Hematopoietic multipotent progenitor cell treated with erythropoietin and hydrocortisone succinate and interleukin-3 and kit ligand, for 6 days (in vitro differentiated cells): ENCODE measurements at regions not wholly inside any gene's neighbourhood (a gene's known extent, or its start where the extent isn't known, plus 50 kb on each side); places are given as distances from the start of the nearest gene placed in this dataset.

Experiments
- DNase-seq: peaks from one replicate; pipeline ENCODE4 v3.0.0-alpha.2; 2015

DNA sequence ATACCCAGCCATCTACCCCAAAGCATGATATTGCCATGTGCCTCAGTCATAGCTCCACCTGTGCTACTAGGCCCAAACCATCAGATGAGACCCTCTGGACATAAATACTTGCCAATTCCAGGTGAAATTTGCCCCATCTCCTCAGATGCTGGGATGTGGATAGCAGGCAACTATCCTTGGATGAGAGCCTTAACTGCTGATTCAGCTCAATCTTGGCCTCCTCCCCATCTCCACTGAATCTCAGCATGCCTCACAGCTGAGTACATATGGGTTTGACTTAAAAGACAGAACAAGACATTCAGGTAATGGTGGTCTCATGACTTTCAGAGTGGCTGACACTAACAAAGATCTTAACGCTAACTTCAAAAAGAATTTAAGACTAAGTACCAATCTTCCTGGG is 50.8 kb upstream of the KLHL13 start:
- no peak for DNase-seq

DNA sequence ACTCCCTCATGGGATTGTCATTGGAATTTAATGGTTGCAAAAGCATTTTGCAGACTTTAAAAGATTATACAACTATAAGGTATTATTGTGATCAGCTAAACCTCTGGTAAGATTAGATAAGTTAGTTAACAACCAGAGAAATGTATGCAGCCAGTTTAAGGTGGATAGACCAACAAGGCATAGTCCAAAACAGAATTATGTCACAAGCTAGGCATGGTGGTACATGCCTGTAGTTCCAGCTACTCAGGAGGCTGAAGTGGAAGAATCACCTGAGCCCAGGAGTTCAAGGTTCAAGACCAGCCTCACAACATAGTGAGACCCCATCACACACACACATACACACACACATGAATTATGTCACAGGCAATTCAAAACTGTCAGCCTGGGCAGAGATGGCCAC is 54.7 kb upstream of the KLHL13 start:
- no peak for DNase-seq

DNA sequence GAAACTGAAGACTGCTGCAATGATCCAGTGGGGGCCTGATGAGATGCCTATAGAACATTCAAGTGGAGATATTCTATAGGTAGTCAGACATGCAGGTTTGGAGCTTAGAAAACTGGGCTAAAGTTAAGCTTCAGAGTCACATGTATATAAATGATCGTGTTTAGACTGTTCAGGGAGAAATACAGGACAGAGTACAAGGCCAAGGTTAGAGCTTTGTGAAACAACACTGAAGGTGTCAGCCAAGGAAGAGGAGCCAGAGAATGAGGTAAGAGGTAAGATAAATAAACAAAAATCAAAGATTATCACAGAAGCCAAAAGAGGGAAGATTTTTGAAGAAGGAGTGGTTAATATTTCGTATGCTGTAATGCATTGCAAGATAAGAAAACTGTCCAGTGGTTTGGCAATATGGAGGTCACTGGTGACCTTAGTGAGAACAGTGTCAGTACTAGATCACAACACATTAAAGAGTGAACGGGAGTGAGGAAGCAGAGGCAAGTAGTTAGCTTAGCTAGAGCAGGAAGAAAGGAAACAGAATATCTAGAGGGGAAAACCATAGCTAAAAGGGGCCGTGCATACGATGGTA is 58.0 kb upstream of the KLHL13 start:
- peak; percentile 6 for DNase-seq

DNA sequence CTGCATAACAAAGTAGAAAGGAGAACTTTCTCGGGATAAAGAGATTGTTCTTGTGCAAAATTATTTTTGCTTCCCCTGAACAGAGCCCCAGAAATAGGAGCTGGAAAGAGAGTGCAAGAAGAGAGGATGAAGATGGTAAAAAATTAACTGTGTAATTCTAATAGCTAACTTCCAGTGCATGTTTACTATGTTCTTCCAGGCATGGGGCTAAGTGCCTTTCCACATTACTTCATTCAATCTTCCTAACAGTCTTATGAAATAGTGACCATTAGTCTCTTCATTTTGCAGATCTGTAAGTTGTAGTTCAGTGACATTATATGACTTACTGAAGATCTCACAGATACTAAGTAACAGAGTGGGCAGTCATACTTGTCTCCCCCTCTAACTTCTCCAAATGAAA is 61.1 kb upstream of the KLHL13 start:
- DNase-seq, result no peak

DNA sequence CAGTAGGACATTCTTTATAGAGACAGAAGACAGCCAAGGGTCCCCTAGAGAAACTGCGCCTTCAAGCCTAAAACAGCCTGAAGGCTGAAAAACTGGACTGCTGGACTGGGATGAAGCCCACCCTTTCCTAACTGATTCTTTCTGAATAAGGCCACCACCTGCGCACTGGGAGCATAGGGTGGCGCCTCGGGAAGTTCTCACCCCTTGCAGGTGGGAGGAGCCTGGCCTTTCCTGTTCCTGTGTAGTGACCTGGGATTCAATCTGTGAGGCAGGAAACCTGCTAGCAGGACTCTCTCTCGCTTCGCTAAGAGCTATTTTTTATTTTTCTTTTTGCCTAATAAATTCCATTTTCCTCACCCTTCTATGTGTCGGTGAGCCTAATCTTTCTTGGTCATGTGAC is 61.8 kb upstream of the KLHL13 start:
- no peak for DNase-seq

DNA sequence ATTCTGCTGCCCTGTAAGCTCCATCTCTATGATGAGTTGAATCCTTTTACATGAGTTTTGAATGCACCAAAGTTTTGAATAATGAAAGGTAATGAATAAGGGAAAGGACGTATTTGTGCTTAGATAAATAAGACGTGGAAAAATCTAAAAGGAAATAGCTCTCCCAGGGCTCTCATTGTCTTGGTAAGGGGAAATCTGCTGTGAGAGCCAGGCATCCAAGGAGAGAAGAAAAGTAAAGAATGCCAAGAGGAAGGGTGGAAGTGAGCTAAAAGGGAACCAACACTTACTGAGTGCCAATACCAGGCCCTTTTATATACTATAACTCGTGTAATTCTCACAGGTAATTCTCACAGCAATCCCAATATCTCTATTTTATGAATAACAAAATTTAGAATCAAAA is 62.6 kb upstream of the KLHL13 start:
- no peak for DNase-seq

DNA sequence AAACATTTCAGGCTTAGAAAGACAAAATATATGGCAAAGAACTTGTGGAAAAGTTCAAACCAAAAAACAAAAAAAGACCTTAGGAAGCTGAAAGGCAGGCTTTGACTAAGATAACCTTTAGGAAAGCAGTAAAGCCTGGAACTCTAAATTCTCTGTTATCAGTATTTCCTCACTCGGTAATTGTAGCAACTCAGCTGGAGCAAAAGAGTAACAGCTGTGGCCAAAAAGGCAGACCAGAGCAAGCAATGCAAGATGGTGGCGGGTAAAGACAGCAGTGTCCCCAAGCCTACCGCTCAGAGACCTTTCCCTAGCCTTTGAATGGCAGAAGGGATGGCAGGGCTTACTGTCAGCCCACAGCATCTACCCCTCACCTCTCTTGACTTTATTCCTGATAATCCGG is 63.1 kb upstream of the KLHL13 start:
- no peak for DNase-seq

DNA sequence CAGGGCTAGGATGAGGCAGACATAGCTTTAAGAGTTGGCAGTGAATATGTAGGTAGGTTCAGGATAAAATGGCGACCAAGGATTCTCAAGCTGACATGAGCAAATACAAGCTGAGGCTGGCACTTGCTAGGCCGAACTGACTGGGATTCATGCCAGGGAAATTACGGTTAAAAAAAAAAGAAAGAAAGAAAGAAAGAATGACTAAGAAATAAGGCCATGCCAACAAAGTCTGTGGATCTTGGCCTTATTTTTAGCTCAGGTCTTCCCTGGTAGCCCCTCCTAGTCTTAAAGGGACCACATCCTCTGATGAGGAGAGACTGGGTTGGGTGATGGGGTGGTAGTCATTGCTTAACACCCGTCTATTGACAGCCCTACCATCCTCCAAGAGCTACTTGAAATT is 64.4 kb upstream of the KLHL13 start:
- no peak for DNase-seq

DNA sequence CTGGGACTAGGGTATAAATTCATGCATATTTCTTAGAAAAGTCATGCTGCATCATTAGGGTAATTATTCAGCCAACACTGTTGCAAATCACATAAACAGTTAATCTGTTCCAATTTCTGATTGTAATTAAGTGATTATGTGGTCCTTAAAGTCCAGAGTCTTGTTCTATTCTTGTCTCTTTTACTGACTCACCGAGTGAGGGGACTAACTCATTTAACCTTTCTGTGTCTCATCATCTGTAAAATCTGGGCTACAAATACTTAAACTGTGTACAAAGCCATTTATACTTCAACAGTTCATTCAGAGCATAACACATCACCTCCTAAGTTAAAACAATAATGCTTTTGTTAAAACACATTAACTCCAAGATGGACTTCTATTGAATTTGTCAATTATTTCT is 65.4 kb upstream of the KLHL13 start:
- DNase-seq, result no peak

DNA sequence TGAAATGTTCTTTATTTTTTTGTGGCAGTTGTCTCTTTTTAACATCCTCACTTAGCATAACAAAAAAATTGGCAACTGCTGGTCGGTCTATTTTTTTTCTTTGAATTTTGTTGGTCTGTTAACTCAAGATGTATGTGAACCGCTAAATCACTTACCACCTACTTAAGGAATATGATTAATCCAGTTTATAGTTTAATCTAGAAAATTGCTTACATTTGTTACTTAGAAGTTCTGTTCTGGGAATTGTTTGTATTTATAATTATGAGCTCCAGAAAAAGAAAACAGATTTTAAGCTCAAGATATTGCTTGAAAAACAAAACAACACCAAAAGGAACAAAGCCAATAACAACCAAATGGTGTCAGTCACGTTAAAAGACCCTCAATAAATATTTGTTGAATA is 66.1 kb upstream of the KLHL13 start:
- DNase-seq, result no peak

DNA sequence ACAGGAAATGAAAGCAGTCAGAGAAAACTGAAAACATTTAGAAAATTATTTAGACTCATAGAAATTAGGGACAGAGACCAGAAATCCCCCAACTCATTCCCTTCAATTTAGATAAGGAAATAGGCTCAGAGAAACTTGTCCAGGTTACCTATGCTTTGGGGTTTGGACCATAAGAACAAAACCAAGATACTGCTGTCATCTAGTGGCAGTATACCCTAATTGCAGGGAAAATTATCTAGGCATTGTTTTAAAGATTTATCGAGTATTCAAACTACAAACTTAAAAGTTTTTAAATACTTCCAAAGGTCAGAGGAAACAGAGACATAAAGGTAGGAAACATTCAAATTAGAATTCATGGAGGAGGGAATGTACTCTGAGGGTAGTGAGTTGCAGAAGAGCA is 67.0 kb upstream of the KLHL13 start:
- DNase-seq, result no peak

DNA sequence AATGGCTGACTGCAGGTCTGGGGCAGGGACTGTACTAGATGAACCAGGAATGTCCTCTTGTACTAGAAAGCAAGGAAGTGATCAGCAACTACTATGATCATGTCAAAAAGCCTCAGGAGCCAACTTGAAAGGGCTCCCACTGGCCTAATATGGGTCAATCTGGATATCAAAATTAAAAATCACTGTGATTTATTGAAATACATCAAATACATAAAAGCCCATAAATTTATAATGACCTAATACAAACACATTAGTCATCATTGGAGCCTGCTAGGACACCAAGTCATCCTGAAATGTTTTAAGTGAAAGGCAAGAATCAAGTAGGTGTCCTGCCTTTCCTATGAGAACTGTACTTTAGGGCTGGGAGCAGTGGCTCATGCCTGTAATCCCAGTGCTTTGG is 70.5 kb upstream of the KLHL13 start:
- DNase-seq, result no peak

DNA sequence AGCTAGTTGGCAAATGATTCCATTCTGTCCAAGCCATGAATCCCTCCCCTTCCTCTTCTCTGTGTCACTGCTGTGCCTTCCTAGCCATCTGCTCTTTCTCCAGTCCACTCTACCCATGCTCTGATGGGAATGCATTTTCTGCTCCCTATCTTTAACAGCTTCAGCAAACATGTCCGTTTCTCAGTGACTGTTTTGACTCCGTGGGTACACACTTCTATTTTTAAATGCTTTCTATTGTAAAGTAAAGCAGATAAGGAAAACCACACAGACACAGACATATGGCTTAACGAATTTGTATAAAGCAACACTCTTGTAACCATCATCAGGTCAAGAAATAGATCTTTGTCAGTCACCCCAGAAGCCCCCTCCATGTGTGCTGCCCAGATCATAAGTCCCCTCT is 72.4 kb upstream of the KLHL13 start:
- peak; percentile 26 for DNase-seq

DNA sequence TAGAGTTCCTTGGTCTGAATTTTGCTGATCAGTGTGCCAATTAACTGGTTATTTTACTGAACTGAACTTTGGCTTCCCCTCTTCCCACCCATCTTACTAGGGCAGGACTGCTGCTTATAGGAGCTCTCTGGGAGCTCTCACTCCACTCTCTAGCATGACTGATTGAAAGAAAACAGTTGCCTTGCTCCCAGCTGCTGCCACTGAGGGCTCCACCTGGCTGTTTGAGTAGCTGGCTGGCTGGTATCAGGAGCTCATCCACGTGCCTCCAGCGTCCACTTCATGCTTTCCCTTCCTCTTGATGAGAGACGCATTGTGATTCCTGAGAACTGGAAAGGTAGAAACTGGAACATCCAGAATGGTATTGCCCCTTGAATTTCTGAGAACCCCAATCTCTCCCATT is 73.0 kb upstream of the KLHL13 start:
- DNase-seq, result no peak

DNA sequence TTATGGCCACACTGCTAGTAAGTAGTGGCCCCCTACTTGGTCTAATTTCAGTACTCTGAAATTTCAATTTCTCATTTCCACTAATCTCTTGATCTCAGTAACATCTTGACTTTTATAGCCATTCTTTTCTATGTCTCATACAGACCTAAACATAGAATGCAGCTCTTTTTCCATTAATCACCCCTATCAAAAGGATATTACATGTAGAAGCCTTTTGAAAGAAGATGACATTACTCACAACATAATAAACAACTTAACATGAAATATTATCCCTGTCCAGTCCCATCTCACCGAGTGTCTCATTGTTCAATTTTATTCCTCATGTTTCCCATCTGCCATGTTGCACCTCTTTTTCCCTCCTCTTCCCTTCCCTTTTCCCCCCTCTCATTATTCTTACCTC is 81.1 kb upstream of the KLHL13 start:
- DNase-seq, result no peak

DNA sequence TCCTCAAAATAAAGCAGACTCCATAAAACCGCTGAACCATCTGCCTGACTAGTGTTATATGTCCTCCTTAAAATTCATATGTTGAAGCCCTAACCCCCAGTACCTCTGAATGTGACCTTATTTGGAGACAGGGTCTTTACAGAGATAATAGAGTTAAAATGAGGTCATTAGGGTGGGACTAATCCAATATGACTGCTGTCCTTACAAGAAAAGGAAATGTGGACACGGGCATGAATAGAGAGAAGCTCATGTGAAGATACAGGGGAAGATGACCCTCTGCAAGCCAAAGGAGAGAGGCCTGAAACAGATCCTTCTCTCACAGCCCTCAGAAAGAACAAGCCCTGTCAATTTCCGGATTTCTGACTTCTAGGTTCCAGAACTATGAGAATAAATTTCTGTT is 82.0 kb upstream of the KLHL13 start:
- DNase-seq, result no peak

DNA sequence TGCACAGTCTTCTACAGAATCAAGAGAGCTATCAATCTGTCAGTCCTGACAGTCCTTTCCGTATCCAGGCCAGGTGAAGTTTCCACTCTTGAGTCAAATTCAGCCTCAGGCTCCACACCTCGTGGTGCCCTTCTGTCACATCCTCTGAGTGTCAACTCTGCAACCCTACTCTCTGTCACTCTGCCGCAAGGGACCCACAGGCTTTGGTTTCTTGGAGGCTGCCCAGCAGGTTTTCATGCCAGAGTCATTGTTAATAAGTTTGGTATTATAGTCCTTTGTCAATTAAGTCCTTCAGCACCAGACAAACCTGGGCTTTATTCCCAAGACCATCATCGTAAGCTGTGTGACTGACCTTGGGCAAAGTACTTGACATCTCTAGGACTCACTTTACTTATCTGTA is 83.4 kb upstream of the KLHL13 start:
- no peak for DNase-seq

DNA sequence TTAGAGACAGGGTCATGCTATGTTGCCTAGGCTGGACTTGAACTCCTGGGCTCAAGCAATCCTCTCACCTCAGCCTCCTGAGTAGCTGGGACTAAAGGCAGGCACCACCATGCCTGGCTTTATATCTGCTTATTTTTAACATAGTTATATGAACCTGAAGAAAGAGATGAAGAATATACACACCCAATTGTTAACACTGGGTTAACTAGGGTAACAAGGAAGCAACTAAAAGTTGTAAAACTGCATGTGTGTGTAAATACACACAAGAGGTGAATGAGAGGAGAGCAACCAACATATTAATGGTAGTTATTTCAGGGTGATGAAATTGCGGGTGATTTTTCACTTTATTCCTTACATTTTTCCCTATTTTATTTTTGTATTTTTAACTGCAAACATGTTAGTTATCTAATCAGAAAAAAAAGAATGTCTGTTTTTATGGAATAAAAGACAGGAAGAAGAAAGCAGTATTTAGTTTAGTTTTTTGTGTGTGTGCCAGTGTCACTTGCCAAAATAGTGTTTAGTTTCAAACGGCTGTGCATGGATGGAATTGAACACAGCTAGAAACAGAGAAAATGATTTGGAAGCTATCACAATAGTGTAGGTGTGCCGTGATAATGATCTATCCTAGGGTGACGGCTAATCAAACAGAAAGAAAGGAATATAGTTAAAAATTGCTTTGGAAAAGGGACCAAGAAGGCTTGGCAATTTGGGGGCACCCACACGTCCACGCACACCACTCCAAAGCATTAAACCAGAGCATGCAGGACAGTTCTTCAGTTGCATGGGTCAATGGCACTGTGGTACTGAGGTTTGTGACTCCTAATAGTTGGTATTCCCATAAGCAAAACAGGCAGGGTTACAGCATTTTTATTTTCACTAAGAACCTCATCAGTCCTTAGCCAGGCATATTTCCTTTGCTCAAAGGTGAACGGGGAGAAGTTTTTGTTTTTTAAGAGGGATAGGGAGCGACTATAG is 89.1 kb upstream of the KLHL13 start:
- DNase-seq, result no peak

DNA sequence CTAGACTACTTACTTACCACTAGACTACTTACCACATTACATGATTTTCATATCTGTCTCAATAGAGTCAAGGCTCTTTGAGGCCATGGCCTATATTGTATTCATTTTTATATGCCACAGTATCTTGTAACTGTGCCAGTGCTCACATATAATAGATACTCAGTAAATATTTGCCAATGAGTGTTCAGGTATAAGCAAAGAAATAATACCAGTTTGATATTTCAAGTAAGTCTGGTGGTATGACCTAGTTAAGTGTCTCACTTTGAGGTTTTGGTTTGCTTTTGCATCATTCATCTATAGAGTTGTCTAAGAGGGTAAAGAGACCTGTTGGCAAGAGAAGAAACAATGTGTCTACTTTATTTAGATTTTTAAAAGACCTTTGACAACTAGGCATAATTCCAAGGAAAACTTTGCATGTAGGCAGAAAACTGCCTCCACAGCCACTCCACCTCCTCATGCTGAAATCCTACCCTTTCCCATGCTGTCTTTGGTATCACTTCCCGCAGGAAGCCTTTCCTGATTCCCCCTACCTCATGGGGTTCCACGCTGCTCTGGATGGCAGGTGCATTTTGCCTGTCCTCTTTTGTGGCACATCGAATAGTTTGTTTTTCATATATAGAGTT is 91.3 kb upstream of the KLHL13 start:
- DNase-seq, result no peak

DNA sequence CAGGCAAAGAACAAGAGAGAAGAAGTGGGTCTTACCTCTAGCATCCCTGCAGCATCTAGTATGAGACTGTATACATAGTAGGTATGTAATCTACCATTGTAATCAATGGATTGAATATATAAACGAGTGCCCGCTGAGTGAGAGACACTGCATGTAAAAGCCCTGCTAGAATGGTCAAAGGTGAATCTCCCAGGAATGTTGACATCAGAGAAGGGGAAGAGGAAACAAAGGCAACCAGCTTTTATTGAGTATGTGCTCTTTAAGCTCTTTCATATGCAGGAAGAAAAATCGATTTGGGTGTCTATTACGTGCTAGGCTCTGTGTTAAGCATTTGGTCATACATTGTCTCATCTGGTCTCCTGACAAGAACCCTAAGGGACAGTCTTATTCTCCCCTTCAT is 91.9 kb upstream of the KLHL13 start:
- no peak for DNase-seq

DNA sequence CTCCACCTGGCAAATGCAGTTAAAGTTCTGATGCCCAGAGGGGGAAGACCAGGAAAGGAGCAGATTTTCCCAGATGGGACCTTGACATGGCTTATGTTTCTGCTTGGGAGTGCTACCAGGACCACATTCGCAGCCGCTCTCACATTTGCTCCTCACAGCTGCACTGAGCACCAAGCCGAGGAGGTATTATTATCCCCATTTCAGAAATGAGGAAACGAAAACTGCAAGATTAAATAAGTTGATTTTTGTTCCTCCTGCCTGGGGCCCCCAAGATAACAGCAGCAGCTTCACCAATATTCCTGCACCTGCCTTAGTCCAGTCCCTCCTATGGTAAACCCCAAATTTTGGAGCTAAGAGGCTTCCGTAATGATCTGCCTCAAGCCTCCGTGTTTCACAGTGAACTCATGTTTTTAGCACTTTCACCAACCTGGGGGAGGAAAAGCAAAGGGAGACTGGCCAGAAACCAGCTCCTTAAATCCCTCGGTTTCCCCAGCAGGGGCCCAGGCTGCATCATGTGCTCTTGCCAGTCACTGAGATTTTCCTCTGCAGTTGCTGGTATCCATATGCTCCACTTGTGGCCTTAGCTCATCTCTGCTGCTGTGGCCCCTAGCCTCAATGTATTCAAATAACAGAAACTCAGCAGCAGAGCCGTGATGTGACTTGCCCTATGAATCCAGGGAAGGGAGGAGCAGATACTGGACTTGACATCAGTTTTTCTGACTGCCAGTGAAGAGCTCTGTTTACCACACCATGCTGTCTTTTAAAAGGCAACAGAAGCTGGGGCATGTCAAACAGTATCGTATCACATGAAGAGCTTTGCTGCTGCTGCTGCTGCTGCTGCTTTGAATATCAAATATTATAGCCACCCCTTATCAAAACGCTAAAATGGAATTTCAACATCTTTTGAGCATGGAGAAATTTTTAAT is 95.5 kb upstream of the KLHL13 start:
- peak; percentile 5 for DNase-seq

DNA sequence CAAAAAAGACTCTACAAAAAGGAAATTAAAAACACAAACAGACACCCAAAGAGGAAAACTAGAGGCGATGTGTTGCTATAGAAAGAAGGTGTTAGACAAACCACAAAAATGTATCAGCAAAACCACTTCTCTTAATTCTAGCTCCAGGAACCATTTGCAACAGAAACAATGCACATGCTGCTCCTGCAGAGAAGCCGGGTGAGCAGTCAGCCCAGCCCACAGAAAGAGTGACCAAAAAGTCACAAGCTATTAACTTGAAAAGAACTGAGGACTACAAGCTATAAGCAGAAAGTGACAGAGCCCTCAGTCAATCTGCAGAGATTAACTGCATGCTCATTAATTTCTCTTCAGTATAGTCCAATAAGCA is 96.2 kb upstream of the KLHL13 start:
- peak; percentile 39 for DNase-seq

DNA sequence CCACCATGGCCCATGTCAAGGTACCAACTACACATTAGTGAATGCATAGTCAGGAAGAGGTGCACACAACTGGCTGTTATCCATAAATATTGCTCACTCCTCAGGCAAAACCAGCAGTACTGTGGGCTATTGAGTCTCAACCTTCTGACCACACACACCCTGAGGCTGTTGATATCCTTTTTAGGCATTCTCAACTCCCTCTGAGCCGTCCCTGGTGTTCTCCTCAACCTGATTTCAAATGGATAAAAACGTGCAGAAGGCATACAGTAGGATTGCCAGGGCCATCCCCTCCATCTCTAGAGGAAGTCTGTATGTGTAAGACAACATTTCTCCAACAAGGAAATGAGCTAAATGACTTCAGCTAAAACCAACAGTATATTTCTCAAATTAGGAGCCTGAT is 98.7 kb upstream of the KLHL13 start:
- no peak for DNase-seq
